Keratinocyte (primary cell): ENCODE measurements at regions not wholly inside any gene's neighbourhood (a gene's known extent, or its start where the extent isn't known, plus 50 kb on each side); places are given as distances from the start of the nearest gene placed in this dataset.

Experiments used
- DNase-seq: peaks from one replicate; pipeline ENCODE4 v3.0.0-alpha.2; 2011; ENCODE audit warnings: low read depth, missing footprints, low spot score
- FAIRE-seq: peaks from 2 replicates; lab custom pipeline; 2011; peaks lifted over from hg19 to GRCh38; lab: Jason Lieb, UNC
- H2AFZ ChIP-seq: 2 replicates; pipeline ENCODE4 v1.6.0; 2012; ENCODE audit warnings: low read length, control low read depth, inconsistent platforms; ENCODE audit not compliant: control insufficient read depth
- H3K27ac ChIP-seq: 2 replicates; pipeline ENCODE4 v1.5.1; 2011; ENCODE audit warnings: low read length; ENCODE audit not compliant: control insufficient read depth, insufficient read depth
- H3K27me3 ChIP-seq: 3 replicates; pipeline ENCODE4 v1.6.0; 2011; ENCODE audit warnings: low read length; ENCODE audit not compliant: control insufficient read depth, insufficient read depth; ENCODE audit errors: extremely low read depth
- H3K36me3 ChIP-seq, 2 experiments: 2 replicates in 1 of 2; 3 replicates in 1 of 2; pipeline ENCODE4 v1.5.1; 2011; ENCODE audit warnings: low read length in 2 of 2, mild to moderate bottlenecking in 1 of 2; ENCODE audit not compliant: control insufficient read depth in 2 of 2, insufficient read depth in 2 of 2; ENCODE audit errors: extremely low read depth in 1 of 2
- H3K4me1 ChIP-seq: 3 replicates; pipeline ENCODE4 v1.5.1; 2011; ENCODE audit warnings: low read length; ENCODE audit not compliant: control insufficient read depth, insufficient read depth; ENCODE audit errors: extremely low read depth
- H3K4me2 ChIP-seq: 3 replicates; pipeline ENCODE4 v1.6.0; 2011; ENCODE audit warnings: low read depth, low read length; ENCODE audit not compliant: control insufficient read depth, insufficient read depth; ENCODE audit errors: extremely low read depth
- H3K4me3 ChIP-seq, 3 experiments: fragments of 200-600 bp in 1 of 3; sonication (generic) in 1 of 3; 2 replicates in 2 of 3; 3 replicates in 1 of 3; pipeline ENCODE4 v1.5.1; 2011 to 2016; ENCODE audit warnings: low read length in 3 of 3, mild to moderate bottlenecking in 3 of 3, control low read depth in 2 of 3, inconsistent platforms in 1 of 3, low read depth in 1 of 3, mixed read lengths in 1 of 3, mixed run types in 1 of 3, moderate library complexity in 1 of 3; ENCODE audit not compliant: control insufficient read depth in 2 of 3, insufficient read depth in 2 of 3; ENCODE audit errors: extremely low read depth in 1 of 3
- H3K79me2 ChIP-seq: 2 replicates; pipeline ENCODE4 v1.6.0; 2012; ENCODE audit warnings: low read length; ENCODE audit not compliant: control insufficient read depth, insufficient read depth
- H3K9ac ChIP-seq: 3 replicates; pipeline ENCODE4 v1.6.0; 2011; ENCODE audit warnings: low read length; ENCODE audit not compliant: control insufficient read depth, insufficient read depth; ENCODE audit errors: extremely low read depth
- H3K9me1 ChIP-seq: 3 replicates; pipeline ENCODE4 v1.6.0; 2011; ENCODE audit warnings: low read length; ENCODE audit not compliant: control insufficient read depth, insufficient read depth; ENCODE audit errors: extremely low read depth
- H3K9me3 ChIP-seq: 2 replicates; pipeline ENCODE4 v1.5.1; 2012; ENCODE audit warnings: low read depth, low read length; ENCODE audit not compliant: control insufficient read depth
- H4K20me1 ChIP-seq: 3 replicates; pipeline ENCODE4 v1.6.0; 2011; ENCODE audit warnings: low read length; ENCODE audit not compliant: control insufficient read depth, insufficient read depth; ENCODE audit errors: extremely low read depth
- EZH2 ChIP-seq: IDR thresholded peaks from one replicate; pipeline ENCODE4 v1.6.1; 2012; ENCODE audit warnings: inconsistent platforms, mild to moderate bottlenecking, low read length, moderate library complexity
- dilution Hi-C: fragments of 300-500 bp; cut with MboI; formaldehyde crosslinking; loops from one replicate; pipeline ENCODE4 v1.7.0; 2020; ENCODE audit warnings: low sequenced_read_pairs; ENCODE audit not compliant: extremely low pct_ligation_motif_present
- TF ChIP-seq, protein P1 (sequence below), 3 experiments: IDR thresholded peaks in 1 of 3; conservative IDR thresholded peaks in 1 of 3; optimal IDR thresholded peaks in 1 of 3; 2 replicates in 2 of 3; 3 replicates in 1 of 3; pipeline versions ENCODE3 to v1.5.1; 2011; ENCODE audit warnings: low read length in 3 of 3, mild to moderate bottlenecking in 3 of 3, moderate library complexity in 2 of 3, control low read depth in 1 of 3, inconsistent platforms in 1 of 3; ENCODE audit not compliant: insufficient read depth in 2 of 3; ENCODE audit errors: extremely low read depth in 1 of 3

DNA sequence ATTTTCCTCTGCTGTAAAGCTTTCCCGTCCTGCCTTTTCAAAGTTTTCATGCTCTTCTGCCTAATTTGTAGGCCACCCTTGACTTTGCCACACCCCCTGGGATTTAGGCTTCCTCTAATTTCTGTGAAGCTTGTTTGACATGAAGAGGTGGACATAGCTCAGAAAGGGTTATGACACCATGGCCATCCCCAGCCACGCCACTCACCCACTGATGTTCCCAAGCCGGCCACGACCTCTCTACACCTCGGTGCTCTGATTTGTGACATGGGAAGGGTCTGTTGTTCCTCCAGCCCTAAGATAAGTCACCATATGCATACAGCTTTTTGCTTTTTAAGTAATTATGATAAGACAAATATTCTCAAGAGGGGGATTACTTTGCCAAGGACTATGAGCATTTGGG lies 139.5 kb downstream of the BARX1 start:
- Histone ChIP-seq H3K9me3 (no peaks in the 10 kb centered on the region), H4K20me1 (no peaks in the 10 kb centered on the region), H3K4me1 (no peaks in the 10 kb centered on the region), H3K9me1 (no peaks in the 10 kb centered on the region), H3K27ac (no peak overlapping the region), H3K4me2 (no peak overlapping the region), H3K79me2 (no peaks in the 10 kb centered on the region), H3K4me3 (no peak overlapping the region), H3K9ac (no peak overlapping the region), H3K27me3 (no peaks in the 10 kb centered on the region), H3K36me3 (no peaks in the 10 kb centered on the region), H2AFZ (no peak overlapping the region)
- no peak for TF ChIP-seq EZH2
- TF ChIP-seq, protein P1, sequence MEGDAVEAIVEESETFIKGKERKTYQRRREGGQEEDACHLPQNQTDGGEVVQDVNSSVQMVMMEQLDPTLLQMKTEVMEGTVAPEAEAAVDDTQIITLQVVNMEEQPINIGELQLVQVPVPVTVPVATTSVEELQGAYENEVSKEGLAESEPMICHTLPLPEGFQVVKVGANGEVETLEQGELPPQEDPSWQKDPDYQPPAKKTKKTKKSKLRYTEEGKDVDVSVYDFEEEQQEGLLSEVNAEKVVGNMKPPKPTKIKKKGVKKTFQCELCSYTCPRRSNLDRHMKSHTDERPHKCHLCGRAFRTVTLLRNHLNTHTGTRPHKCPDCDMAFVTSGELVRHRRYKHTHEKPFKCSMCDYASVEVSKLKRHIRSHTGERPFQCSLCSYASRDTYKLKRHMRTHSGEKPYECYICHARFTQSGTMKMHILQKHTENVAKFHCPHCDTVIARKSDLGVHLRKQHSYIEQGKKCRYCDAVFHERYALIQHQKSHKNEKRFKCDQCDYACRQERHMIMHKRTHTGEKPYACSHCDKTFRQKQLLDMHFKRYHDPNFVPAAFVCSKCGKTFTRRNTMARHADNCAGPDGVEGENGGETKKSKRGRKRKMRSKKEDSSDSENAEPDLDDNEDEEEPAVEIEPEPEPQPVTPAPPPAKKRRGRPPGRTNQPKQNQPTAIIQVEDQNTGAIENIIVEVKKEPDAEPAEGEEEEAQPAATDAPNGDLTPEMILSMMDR (optimal IDR thresholded peaks at IDR 0.05 in 1 of 3, IDR thresholded peaks at IDR 0.05 in 1 of 3, conservative IDR thresholded peaks at IDR 0.05 in 1 of 3; ENCODE audit: extremely low read depth in 1 of 3, insufficient read depth in 2 of 3, low read length in 3 of 3): no peak
- no peak for FAIRE-seq
- no peak for DNase-seq
- dilution Hi-C loops: no loop called here

DNA sequence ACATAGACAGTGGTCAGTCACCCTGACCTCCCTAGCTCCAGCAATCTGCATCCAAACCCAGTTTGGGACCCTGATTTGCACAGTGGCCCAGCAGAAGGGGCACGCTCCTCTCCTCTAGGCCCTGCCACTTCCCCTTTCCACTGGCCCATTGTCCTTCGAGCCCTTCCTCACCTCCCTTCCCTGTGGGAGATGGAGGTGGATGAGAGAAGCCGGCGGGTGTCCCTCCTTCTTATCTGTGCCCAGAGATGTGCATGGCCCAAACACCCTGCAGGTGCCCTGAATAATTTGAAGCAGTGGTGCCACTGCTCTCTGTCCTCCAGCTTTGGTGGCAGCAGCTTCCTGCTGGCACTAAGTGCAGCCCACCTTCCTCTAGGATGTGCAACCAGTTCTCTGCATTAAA lies 140.0 kb downstream of the BARX1 start:
- DNase-seq (no peak), FAIRE-seq (no peak)
- TF ChIP-seq, protein P1 (optimal IDR thresholded peaks at IDR 0.05 in 1 of 3, IDR thresholded peaks at IDR 0.05 in 1 of 3, conservative IDR thresholded peaks at IDR 0.05 in 1 of 3; ENCODE audit: extremely low read depth in 1 of 3, insufficient read depth in 2 of 3, low read length in 3 of 3): no peak
- TF ChIP-seq EZH2: no peak
- dilution Hi-C loops: no loop called here
- H3K9ac ChIP-seq: no peak overlapping the region
- H3K27ac ChIP-seq: no peak overlapping the region
- no peaks in the 10 kb centered on the region for H3K79me2 ChIP-seq
- H3K4me3 ChIP-seq: no peak overlapping the region
- no peaks in the 10 kb centered on the region for H4K20me1 ChIP-seq
- no peaks in the 10 kb centered on the region for H3K36me3 ChIP-seq
- no peak overlapping the region for H3K4me2 ChIP-seq
- H2AFZ ChIP-seq: no peak overlapping the region
- H3K27me3 ChIP-seq: no peaks in the 10 kb centered on the region
- H3K9me1 ChIP-seq: no peaks in the 10 kb centered on the region
- H3K9me3 ChIP-seq: no peaks in the 10 kb centered on the region
- H3K4me1 ChIP-seq: no peaks in the 10 kb centered on the region
